SJSA1 (cell line): ENCODE measurements at regions not wholly inside any gene's neighbourhood (a gene's known extent, or its start where the extent isn't known, plus 50 kb on each side); places are given as distances from the start of the nearest gene placed in this dataset.
A peak's percentile ranks its signal among the peaks of the same experiment; 100 is the strongest.

Source experiments
- DNase-seq, 2 experiments: peaks; one replicate each; pipeline ENCODE4 v3.0.0-alpha.2; 2015 to 2020; ENCODE audit warnings: low spot score in 2 of 2, low read depth in 1 of 2
- H3K27ac ChIP-seq: fragments of 250-450 bp; sonication (Bioruptor Pico); 2 replicates; pipeline ENCODE4 v1.5.1; 2020; ENCODE audit warnings: mild to moderate bottlenecking, moderate library complexity
- H3K27me3 ChIP-seq: fragments of 250-450 bp; sonication (Bioruptor Pico); replicated peaks from 2 replicates; pipeline ENCODE4 v1.5.1; 2020; ENCODE audit warnings: mild to moderate bottlenecking, moderate library complexity
- H3K36me3 ChIP-seq: fragments of 250-450 bp; sonication (Bioruptor Pico); 2 replicates; pipeline ENCODE4 v1.5.1; 2020; ENCODE audit warnings: mild to moderate bottlenecking
- H3K4me1 ChIP-seq: fragments of 250-450 bp; sonication (Bioruptor Pico); replicated peaks from 2 replicates; pipeline ENCODE4 v1.6.1; 2021; ENCODE audit warnings: mild to moderate bottlenecking
- H3K4me3 ChIP-seq: fragments of 250-450 bp; sonication (Bioruptor Pico); 2 replicates; pipeline ENCODE4 v1.5.1; 2020; ENCODE audit warnings: mild to moderate bottlenecking
- H3K9me3 ChIP-seq: fragments of 250-450 bp; sonication (Bioruptor Pico); replicated peaks from 2 replicates; pipeline ENCODE4 v1.5.1; 2020; ENCODE audit warnings: mild to moderate bottlenecking

- no peaks in the 10 kb centered on the region for H3K36me3 ChIP-seq
- H3K9me3 ChIP-seq = no peaks in the 10 kb centered on the region
- no peak overlapping the region for H3K4me3 ChIP-seq
- DNase-seq = no peak
- H3K27ac ChIP-seq = peak overlapping the region; percentile 63
- H3K27me3 ChIP-seq = no peaks in the 10 kb centered on the region
- peaks cover 33% of the 10 kb centered on the region for H3K4me1 ChIP-seq
Measured at GRCh38 chr6:71544906-71545305, 256.3 kb downstream of the OGFRL1 start.

DNA sequence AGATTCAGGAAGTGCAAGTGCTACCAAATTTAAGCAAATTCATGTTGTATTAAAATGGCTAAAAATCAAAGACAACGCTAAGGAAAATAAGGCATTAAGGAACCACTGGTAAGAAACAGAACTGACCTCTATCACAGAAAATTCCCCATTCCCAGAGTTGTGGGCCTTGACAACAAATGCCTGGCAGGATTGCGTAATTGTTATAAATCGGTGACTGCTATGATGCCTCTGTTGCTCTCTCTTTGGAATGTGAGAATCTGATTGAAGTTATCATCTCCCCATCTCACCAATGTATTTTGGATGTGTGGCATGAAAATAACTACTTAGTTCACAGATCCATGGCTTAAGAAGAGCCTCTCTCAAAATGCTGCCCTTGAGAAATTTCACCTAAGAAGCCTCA, 257.3 kb downstream of the OGFRL1 start:
- no peaks in the 10 kb centered on the region for H3K9me3 ChIP-seq
- no peak for DNase-seq
- H3K27ac ChIP-seq = no peak overlapping the region
- no peak overlapping the region for H3K4me3 ChIP-seq
- no peaks in the 10 kb centered on the region for H3K36me3 ChIP-seq
- H3K27me3 ChIP-seq = no peaks in the 10 kb centered on the region
- peaks cover 33% of the 10 kb centered on the region for H3K4me1 ChIP-seq

DNA sequence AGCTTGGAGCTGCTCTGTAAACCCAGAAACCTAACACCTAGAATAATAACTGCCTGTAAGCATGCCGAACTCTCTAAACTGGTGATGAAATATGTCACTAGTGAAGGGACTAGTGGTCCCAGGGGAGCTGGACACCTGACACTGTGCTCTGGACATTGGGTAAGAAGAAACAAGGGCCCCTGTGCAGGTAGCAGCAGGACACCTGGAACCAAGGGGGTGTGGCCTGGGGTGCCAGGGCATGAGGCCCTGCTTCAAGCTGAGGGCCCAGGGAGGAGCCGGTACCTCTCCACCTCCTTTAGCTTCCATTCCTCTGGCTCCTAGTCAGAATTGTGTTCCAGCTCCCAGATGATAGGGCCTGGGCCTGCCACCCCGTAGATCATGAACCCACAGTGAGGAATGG, 263.2 kb downstream of the OGFRL1 start:
- H3K4me3 ChIP-seq = no peak overlapping the region
- H3K4me1 ChIP-seq = no peaks in the 10 kb centered on the region
- H3K36me3 ChIP-seq = no peaks in the 10 kb centered on the region
- H3K9me3 ChIP-seq = peaks cover 6% of the 10 kb centered on the region; the same call in 1 of the 2 replicates
- H3K27me3 ChIP-seq = no peaks in the 10 kb centered on the region
- DNase-seq = no peak
- no peak overlapping the region for H3K27ac ChIP-seq

DNA sequence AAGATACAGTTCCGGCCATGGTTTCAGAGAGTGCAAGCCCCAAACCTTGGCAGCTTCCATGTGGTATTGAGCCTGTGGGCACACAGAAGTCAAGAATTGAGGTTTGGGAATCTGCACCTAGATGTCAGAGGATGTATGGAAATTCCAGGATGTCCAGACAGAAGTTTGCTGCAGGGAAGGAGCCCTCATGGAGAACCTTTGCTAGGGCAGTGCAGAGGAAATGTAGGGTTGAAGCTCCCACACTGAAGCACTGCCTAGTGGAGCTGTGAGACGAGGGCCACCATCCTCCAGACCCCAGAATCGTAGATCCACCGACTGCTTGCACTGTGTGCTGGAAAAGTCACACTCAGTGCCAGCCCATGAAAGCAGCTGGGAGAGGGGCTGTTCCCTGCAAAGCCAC, 267.5 kb downstream of the OGFRL1 start:
- Histone ChIP-seq H3K27ac (no peak overlapping the region), H3K9me3 (peaks cover 6% of the 10 kb centered on the region; the same call in 1 of the 2 replicates), H3K27me3 (no peaks in the 10 kb centered on the region), H3K36me3 (no peaks in the 10 kb centered on the region), H3K4me1 (no peaks in the 10 kb centered on the region), H3K4me3 (no peak overlapping the region)
- no peak for DNase-seq

GRCh38 chr6:71558974-71559373, 270.4 kb downstream of the OGFRL1 start:
- Histone ChIP-seq H3K4me3 (no peak overlapping the region), H3K4me1 (no peaks in the 10 kb centered on the region), H3K9me3 (peaks cover 3% of the 10 kb centered on the region; the same call in 1 of the 2 replicates), H3K27me3 (no peaks in the 10 kb centered on the region), H3K27ac (no peak overlapping the region), H3K36me3 (no peaks in the 10 kb centered on the region)
- no peak for DNase-seq

DNA sequence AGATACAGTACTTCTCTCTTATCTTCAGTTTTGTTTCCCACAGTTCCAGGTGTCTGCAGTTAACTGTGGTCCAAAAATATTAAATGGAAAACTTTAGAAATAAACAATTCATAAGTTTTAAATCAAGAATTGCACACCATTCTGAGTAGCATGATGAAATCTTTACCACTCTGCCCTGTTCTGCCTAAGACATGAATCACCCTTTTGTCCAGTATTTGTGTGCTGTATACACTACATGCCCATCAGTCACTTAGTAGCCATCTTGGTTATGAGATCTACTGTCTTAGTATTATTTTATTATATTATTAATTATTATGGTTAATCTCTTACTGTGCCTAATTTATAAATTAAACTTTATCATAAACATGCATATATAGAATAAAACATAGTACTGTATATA, 279.0 kb downstream of the OGFRL1 start:
- Histone ChIP-seq H3K27me3 (no peaks in the 10 kb centered on the region), H3K4me3 (no peak overlapping the region), H3K36me3 (no peaks in the 10 kb centered on the region), H3K27ac (no peak overlapping the region), H3K4me1 (no peaks in the 10 kb centered on the region), H3K9me3 (no peaks in the 10 kb centered on the region; the same call in 1 of the 2 replicates)
- DNase-seq = no peak

- Histone ChIP-seq H3K4me3 (no peak overlapping the region), H3K9me3 (no peaks in the 10 kb centered on the region)
Measured at GRCh38 chr6:71577766-71578165, 289.2 kb downstream of the OGFRL1 start.

GRCh38 chr6:71579902-71580301, 291.3 kb downstream of the OGFRL1 start:
- no peak overlapping the region for H3K27ac ChIP-seq

More at GRCh38 chr6:71577766-71578165, 289.2 kb downstream of the OGFRL1 start:
- no peak for DNase-seq
- Histone ChIP-seq H3K4me1 (no peaks in the 10 kb centered on the region), H3K27me3 (no peaks in the 10 kb centered on the region; the same call in 1 of the 2 replicates), H3K36me3 (no peaks in the 10 kb centered on the region), H3K27ac (no peak overlapping the region)

GRCh38 chr6:71582820-71583219, 294.2 kb downstream of the OGFRL1 start:
- H3K4me3 ChIP-seq = no peak overlapping the region
- no peak for DNase-seq
- no peaks in the 10 kb centered on the region for H3K9me3 ChIP-seq
- H3K4me1 ChIP-seq = no peaks in the 10 kb centered on the region
- H3K36me3 ChIP-seq = no peaks in the 10 kb centered on the region
- H3K27me3 ChIP-seq = no peaks in the 10 kb centered on the region
- H3K27ac ChIP-seq = no peak overlapping the region

More at GRCh38 chr6:71579902-71580301, 291.3 kb downstream of the OGFRL1 start:
- Histone ChIP-seq H3K9me3 (no peaks in the 10 kb centered on the region), H3K36me3 (no peaks in the 10 kb centered on the region), H3K4me1 (no peaks in the 10 kb centered on the region), H3K27me3 (no peaks in the 10 kb centered on the region; the same call in 1 of the 2 replicates), H3K4me3 (no peak overlapping the region)
- no peak for DNase-seq

DNA sequence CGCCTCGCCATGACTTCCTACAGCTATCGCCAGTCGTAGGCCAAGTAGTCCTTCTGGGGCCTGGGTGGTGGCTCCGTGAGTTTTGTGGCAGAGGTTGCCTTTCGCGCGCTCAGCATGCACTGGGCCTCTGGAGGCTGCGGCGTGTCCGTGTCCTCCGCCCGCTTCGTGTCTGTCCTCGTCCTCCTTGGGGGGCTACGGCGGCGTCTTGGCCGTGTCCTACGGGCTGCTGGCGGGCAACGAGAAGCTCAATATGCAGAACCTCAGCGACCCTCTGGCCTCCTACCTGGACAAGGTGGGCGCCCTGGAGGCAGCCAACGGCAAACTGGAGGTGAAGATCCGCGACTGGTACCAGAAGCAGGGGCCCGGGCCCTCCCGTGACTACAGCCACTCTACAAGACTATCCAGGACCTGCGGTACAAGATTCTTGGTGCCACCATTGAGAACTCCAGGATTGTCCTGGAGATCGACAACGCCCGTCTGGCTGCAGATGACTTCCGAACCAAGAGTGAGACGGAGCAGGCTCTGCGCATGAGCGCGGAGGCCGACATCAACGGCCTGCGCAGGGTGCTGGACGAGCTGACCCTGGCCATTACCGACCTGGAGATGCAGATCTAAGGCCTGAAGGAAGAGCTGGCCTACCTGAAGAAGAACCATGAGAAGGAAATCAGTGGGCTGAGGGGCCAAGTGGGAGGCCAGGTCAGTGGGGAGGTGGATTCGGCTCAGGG, 296.3 kb downstream of the OGFRL1 start:
- Histone ChIP-seq H3K9me3 (no peaks in the 10 kb centered on the region), H3K4me1 (no peaks in the 10 kb centered on the region), H3K27ac (no peak overlapping the region), H3K4me3 (no peak overlapping the region), H3K27me3 (no peaks in the 10 kb centered on the region), H3K36me3 (no peaks in the 10 kb centered on the region)
- no peak for DNase-seq

DNA sequence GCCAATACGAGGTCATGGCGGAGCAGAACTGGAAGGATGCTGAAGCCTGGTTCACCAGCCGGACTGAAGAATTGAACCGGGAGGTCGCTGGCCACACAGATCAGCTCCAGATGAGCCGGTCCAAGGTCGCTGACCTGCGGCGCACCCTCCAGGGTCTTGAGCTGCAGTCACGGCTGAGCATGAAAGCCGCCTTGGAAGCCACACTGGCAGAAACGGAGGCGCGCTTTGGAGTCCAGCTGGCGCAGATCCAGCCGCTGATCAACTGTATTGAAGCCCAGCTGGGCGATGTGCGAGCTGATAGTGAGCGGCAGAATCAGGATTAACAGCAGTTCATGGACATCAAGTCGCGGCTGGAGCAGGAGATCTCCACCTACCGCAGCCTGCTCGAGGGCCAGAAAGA, 296.9 kb downstream of the OGFRL1 start:
- no peak for DNase-seq
- Histone ChIP-seq H3K9me3 (no peaks in the 10 kb centered on the region), H3K36me3 (no peaks in the 10 kb centered on the region), H3K27ac (no peak overlapping the region), H3K4me3 (no peak overlapping the region), H3K27me3 (no peaks in the 10 kb centered on the region), H3K4me1 (no peaks in the 10 kb centered on the region)

DNA sequence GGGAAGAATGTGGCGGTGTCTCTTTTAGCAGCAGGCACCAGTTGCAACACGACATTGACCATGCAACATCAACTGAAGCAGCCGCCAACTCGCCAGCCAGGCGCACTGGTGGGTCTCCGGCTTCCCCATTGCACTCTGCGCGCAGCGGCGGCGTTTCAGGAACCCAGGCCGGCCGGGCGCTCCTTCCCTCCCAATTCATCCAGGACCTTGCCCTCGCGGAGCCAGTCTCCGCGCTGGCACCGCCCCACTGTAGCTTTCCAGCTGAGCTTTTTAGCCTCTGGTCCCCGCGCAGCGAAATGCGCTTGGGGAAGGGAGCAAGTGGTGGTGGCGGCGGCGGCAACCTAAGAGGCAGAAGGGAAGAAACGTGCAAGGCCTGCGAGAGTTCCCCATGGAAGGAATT, 297.9 kb upstream of the RIMS1 start:
- Histone ChIP-seq H3K36me3 (no peaks in the 10 kb centered on the region), H3K27me3 (no peaks in the 10 kb centered on the region), H3K27ac (no peak overlapping the region), H3K9me3 (no peaks in the 10 kb centered on the region), H3K4me1 (no peaks in the 10 kb centered on the region), H3K4me3 (no peak overlapping the region)
- no peak for DNase-seq

DNA sequence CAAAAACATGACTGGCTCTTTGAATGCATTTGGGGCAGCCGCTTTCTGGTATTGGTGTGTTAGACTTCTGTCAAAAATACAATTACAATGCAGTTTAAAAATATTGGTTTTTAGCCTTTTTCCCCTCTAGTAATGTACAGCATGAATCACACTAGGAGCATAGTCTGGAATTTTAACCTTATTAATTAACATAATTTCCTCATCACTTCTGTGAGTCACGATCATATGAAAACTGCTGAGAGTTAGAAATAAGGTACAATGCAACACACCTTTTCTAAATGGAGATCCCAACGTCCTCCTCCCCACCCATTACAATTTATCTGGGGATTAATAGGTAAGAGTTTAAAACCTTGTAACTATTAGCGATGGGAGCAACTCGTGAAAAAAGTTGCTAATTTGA, 297.1 kb upstream of the RIMS1 start:
- H3K4me1 ChIP-seq = no peaks in the 10 kb centered on the region
- no peaks in the 10 kb centered on the region for H3K36me3 ChIP-seq
- DNase-seq = no peak
- no peaks in the 10 kb centered on the region for H3K9me3 ChIP-seq
- no peak overlapping the region for H3K4me3 ChIP-seq
- H3K27ac ChIP-seq = no peak overlapping the region
- H3K27me3 ChIP-seq = no peaks in the 10 kb centered on the region

DNA sequence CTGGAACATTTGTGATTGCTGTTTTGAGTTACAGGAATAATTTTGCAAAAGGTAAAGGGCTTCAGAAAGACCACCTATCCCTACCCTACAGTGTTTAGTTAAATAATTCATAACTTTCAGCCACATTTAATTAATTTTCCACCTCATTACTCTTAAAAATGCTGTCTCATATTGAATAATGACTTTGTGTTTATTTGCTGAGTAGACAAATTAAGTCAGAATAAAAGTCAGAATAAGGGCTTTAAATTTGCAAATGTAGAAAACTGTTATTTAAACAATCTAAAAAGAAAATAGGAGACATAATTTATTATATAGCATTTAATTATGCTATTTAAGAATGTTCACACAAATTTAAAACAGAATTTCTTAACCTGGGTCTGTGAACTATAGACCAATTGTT, 293.7 kb upstream of the RIMS1 start:
- H3K27ac ChIP-seq = no peak overlapping the region

GRCh38 chr6:71599359-71599758, 287.0 kb upstream of the RIMS1 start:
- H3K4me3 ChIP-seq = no peak overlapping the region
- no peak for DNase-seq
- no peaks in the 10 kb centered on the region for H3K36me3 ChIP-seq
- H3K27ac ChIP-seq = no peak overlapping the region
- H3K9me3 ChIP-seq = no peaks in the 10 kb centered on the region
- H3K27me3 ChIP-seq = no peaks in the 10 kb centered on the region
- no peaks in the 10 kb centered on the region for H3K4me1 ChIP-seq

More for the DNA sequence above, 293.7 kb upstream of the RIMS1 start:
- Histone ChIP-seq H3K9me3 (no peaks in the 10 kb centered on the region), H3K4me3 (no peak overlapping the region), H3K4me1 (no peaks in the 10 kb centered on the region), H3K27me3 (no peaks in the 10 kb centered on the region), H3K36me3 (no peaks in the 10 kb centered on the region)
- DNase-seq = no peak
